ENCODE measurements at regions not wholly inside any gene's neighbourhood (a gene's known extent, or its start where the extent isn't known, plus 50 kb on each side); places are given as distances from the start of the nearest gene placed in this dataset.

DNA sequence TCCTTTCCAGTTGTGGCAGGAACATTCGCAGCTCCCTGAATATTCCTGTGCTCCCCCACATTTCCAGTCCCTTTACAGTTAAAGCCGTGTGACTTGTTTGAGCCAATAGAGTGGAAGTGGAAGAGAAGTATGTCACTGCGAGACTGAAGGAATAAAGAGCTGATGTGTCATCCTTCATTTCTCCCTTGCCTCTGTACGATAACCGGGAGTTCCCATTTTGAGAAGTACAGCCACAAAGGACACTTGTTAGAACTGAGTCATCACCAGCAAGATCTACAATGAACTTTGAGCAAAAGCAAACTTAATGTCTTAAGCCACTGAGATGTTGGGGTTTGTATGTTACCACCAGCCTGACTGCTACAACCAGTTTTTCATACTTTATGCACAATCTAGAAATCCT, 92.3 kb downstream of the SPRY1 start:
- TF ChIP-seq, protein P1, sequence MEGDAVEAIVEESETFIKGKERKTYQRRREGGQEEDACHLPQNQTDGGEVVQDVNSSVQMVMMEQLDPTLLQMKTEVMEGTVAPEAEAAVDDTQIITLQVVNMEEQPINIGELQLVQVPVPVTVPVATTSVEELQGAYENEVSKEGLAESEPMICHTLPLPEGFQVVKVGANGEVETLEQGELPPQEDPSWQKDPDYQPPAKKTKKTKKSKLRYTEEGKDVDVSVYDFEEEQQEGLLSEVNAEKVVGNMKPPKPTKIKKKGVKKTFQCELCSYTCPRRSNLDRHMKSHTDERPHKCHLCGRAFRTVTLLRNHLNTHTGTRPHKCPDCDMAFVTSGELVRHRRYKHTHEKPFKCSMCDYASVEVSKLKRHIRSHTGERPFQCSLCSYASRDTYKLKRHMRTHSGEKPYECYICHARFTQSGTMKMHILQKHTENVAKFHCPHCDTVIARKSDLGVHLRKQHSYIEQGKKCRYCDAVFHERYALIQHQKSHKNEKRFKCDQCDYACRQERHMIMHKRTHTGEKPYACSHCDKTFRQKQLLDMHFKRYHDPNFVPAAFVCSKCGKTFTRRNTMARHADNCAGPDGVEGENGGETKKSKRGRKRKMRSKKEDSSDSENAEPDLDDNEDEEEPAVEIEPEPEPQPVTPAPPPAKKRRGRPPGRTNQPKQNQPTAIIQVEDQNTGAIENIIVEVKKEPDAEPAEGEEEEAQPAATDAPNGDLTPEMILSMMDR (optimal IDR thresholded peaks at IDR 0.05 in 1 of 3, IDR thresholded peaks at IDR 0.05 in 1 of 3, conservative IDR thresholded peaks at IDR 0.05 in 1 of 3; ENCODE audit: extremely low read depth in 1 of 3, insufficient read depth in 2 of 3, low read length in 3 of 3) = no peak
- no peak for TF ChIP-seq EZH2 (IDR thresholded peaks at IDR 0.05; ENCODE audit: low read length)
